Nephron (organoid): ENCODE measurements at regions not wholly inside any gene's neighbourhood (a gene's known extent, or its start where the extent isn't known, plus 50 kb on each side); places are given as distances from the start of the nearest gene placed in this dataset.

ENCODE experiments used
- H3K27ac Mint-ChIP-seq, 3 experiments: 2 replicates each; pipeline ENCODE4 v1.8.0; 2020; ENCODE audit warnings: mixed read lengths in 3 of 3, mild to moderate bottlenecking in 2 of 3, moderate library complexity in 1 of 3
- H3K27me3 Mint-ChIP-seq: 2 replicates; pipeline ENCODE4 v1.8.0; 2021; ENCODE audit warnings: low read depth, mild to moderate bottlenecking, moderate library complexity, mixed read lengths
- H3K36me3 Mint-ChIP-seq: 2 replicates; pipeline ENCODE4 v1.8.0; 2020; ENCODE audit warnings: low read depth, mixed read lengths
- H3K4me1 Mint-ChIP-seq: 2 replicates; pipeline ENCODE4 v1.8.0; 2020; ENCODE audit warnings: mixed read lengths
- H3K4me3 Mint-ChIP-seq, 3 experiments: 2 replicates each; pipeline ENCODE4 v1.8.0; 2020; ENCODE audit warnings: mild to moderate bottlenecking in 3 of 3, mixed read lengths in 3 of 3, moderate library complexity in 2 of 3
- H3K9me3 Mint-ChIP-seq: 2 replicates; pipeline ENCODE4 v1.8.0; 2020; ENCODE audit warnings: mixed read lengths
- TF ChIP-seq, protein P1 (sequence below), 3 experiments: fragments of 200-600 bp; sonication (generic); IDR thresholded peaks; one replicate each; pipeline ENCODE4 v1.5.0; 2021; ENCODE audit warnings: antibody characterized with exemption in 3 of 3; ENCODE audit not compliant: unreplicated experiment in 3 of 3

DNA sequence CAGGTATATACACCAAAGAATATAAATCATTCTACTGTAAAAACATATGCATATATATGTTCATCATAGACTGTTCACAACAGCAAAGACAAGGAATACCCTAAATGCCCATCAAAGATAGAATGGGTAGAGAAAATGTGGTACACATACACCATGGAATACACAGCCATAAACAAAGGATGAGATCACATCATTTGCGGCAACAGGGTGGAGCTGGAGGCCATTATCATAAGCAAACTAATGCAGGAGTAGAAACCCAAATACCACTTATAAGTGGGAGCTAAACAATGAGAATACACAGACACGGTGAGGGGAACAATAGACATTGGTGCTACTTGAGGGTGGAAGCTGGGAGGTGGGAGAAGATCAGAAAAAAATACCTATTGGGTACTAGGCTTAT lies 117.6 kb downstream of the COX7C start:
- no peak overlapping the region for H3K4me3 Mint-ChIP-seq
- peaks cover 36% of the 10 kb centered on the region for H3K9me3 Mint-ChIP-seq
- H3K36me3 Mint-ChIP-seq = no peaks in the 10 kb centered on the region
- H3K4me1 Mint-ChIP-seq = no peaks in the 10 kb centered on the region
- TF ChIP-seq, protein P1, sequence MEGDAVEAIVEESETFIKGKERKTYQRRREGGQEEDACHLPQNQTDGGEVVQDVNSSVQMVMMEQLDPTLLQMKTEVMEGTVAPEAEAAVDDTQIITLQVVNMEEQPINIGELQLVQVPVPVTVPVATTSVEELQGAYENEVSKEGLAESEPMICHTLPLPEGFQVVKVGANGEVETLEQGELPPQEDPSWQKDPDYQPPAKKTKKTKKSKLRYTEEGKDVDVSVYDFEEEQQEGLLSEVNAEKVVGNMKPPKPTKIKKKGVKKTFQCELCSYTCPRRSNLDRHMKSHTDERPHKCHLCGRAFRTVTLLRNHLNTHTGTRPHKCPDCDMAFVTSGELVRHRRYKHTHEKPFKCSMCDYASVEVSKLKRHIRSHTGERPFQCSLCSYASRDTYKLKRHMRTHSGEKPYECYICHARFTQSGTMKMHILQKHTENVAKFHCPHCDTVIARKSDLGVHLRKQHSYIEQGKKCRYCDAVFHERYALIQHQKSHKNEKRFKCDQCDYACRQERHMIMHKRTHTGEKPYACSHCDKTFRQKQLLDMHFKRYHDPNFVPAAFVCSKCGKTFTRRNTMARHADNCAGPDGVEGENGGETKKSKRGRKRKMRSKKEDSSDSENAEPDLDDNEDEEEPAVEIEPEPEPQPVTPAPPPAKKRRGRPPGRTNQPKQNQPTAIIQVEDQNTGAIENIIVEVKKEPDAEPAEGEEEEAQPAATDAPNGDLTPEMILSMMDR (IDR thresholded peaks at IDR 0.05; ENCODE audit: unreplicated experiment in 3 of 3) = no peak
- H3K27ac Mint-ChIP-seq = no peak overlapping the region
- H3K27me3 Mint-ChIP-seq = no peaks in the 10 kb centered on the region

DNA sequence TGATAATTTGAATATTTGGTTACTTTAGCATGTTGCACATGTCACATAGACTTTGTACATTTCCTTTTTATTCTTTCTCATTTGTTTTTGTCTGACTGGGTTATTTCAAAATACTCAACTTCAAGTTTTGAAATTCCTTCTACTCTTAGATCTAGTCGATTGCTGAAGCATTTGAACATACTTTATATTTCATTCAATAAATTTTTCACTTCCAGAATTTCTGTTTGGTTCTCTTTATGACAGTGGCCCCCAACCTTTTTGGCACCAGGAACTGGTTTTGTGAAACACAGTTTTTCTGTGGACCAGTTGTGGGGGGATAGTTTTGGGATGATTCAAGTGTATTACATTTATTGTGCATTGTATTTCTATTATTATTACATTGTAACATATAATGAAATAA lies 119.8 kb downstream of the COX7C start:
- Mint-ChIP-seq H3K9me3 (peaks cover 30% of the 10 kb centered on the region), H3K27me3 (no peaks in the 10 kb centered on the region), H3K36me3 (no peaks in the 10 kb centered on the region), H3K27ac (no peak overlapping the region), H3K4me1 (no peaks in the 10 kb centered on the region), H3K4me3 (no peak overlapping the region)
- TF ChIP-seq, protein P1 (IDR thresholded peaks at IDR 0.05; ENCODE audit: unreplicated experiment in 3 of 3) = no peak

DNA sequence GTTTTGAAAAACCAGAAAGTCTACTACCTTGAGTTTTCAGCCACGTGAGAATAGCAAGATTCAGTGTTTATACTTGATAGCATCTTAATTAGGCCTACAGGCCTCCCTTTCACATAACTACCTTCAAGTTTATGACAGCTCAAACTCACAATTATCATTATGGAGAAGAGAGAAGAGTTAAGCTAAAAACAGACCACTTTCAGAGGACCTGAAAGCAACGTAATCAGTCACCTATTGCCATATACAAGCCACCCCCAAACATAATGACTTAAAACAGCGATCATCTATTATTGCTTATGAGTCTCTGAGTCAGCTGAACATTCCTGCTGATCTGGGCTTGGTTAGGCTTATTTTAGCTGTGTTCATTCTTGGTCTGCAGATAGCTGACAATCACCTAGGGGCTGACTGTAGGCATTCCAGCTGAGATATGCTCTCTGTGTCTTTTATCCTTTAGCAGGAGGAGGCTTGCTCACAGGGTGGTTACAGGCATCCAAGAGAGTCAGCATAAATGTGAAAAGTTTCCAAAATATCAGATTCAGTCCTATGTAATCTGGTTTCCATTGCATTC lies 130.9 kb downstream of the COX7C start:
- H3K36me3 Mint-ChIP-seq = no peaks in the 10 kb centered on the region
- H3K27me3 Mint-ChIP-seq = peaks cover 4% of the 10 kb centered on the region
- no peak overlapping the region for H3K4me3 Mint-ChIP-seq
- H3K9me3 Mint-ChIP-seq = peaks cover 2% of the 10 kb centered on the region
- no peaks in the 10 kb centered on the region for H3K4me1 Mint-ChIP-seq
- TF ChIP-seq, protein P1 (IDR thresholded peaks at IDR 0.05; ENCODE audit: unreplicated experiment in 3 of 3) = no peak
- H3K27ac Mint-ChIP-seq = no peak overlapping the region

DNA sequence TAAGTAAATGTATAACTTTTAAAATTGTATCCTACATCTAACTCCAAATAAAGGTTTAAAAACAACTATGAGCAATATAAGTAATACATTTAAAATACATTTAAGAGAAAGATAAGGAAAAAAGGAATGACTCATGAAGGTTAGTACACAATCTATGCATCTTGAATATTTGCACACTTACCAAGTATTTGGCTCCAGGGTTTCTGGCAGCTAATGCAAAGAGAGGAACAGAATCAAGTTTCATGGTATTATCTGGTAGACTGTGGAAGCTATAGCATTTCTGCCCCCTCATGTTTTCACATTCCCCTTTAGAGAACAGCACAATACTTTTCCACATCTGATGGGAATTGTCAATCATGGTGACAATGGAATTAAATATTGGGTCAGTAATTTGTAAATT lies 132.1 kb downstream of the COX7C start:
- H3K4me1 Mint-ChIP-seq = no peaks in the 10 kb centered on the region
- H3K27me3 Mint-ChIP-seq = peaks cover 4% of the 10 kb centered on the region
- no peak overlapping the region for H3K27ac Mint-ChIP-seq
- no peak overlapping the region for H3K4me3 Mint-ChIP-seq
- H3K9me3 Mint-ChIP-seq = peaks cover 2% of the 10 kb centered on the region
- H3K36me3 Mint-ChIP-seq = no peaks in the 10 kb centered on the region
- TF ChIP-seq, protein P1 (IDR thresholded peaks at IDR 0.05; ENCODE audit: unreplicated experiment in 3 of 3) = no peak

DNA sequence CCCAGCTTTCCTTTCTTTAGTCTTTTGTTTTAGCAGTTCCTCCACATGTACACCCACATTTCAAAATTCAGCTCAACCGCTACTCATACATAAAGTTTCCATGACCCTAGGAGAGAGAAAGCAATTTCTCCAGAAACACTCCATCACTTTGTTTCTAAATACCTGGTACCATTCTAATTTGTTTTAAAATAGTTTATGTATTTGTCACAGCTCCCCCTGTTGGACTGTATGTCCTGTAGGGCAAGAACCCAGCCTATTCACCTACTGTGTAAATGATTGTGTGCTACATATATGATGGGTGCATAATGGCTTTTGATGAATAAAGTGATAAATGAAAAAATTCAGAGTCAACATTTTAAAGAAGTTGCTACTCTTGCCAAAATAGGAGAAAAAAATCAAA lies 139.1 kb downstream of the COX7C start:
- Mint-ChIP-seq H3K36me3 (no peaks in the 10 kb centered on the region), H3K4me1 (no peaks in the 10 kb centered on the region), H3K27ac (no peak overlapping the region), H3K27me3 (no peaks in the 10 kb centered on the region), H3K4me3 (no peak overlapping the region), H3K9me3 (no peaks in the 10 kb centered on the region)
- TF ChIP-seq, protein P1 (IDR thresholded peaks at IDR 0.05; ENCODE audit: unreplicated experiment in 3 of 3) = no peak

DNA sequence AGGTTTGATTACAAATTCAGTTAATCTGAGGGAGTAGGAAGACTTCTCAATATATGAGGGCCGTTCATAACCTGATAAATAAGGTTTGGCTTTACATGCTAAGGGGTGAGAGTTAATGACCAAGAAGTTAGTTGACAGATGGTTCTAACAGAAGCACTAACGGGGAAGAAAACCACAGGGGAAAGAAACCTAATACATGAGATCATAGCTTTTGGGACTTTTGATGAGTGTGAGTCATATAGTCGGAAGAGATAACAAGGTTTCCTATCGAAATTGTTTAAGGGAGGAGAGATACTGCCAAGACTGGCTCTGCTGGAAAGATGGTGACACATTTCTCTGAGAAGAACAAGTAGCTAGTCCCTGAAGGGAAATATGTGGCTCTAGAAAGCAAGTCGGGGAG lies 140.1 kb downstream of the COX7C start:
- no peaks in the 10 kb centered on the region for H3K4me1 Mint-ChIP-seq
- H3K4me3 Mint-ChIP-seq = no peak overlapping the region
- no peaks in the 10 kb centered on the region for H3K27me3 Mint-ChIP-seq
- no peaks in the 10 kb centered on the region for H3K36me3 Mint-ChIP-seq
- H3K9me3 Mint-ChIP-seq = no peaks in the 10 kb centered on the region
- H3K27ac Mint-ChIP-seq = no peak overlapping the region
- TF ChIP-seq, protein P1 (IDR thresholded peaks at IDR 0.05; ENCODE audit: unreplicated experiment in 3 of 3) = no peak
